GM19372 (cell line): ENCODE measurements at regions not wholly inside any gene's neighbourhood (a gene's known extent, or its start where the extent isn't known, plus 50 kb on each side); places are given as distances from the start of the nearest gene placed in this dataset.
"Not testable (repeated sequence)": the region's sequence is repeated elsewhere in the genome, so short reads cannot be mapped to it uniquely, and the experiment has no call there.

Experiments used
- ATAC-seq: cut with Tn5 transposase; IDR thresholded peaks from one replicate; pipeline ENCODE4 v1.9.1; 2021; ENCODE audit warnings: mild to moderate bottlenecking, low read depth, moderate library complexity; ENCODE audit not compliant: unreplicated experiment

- no peak for ATAC-seq
Measured at GRCh38 chr10:22825841-22826240, 102.0 kb upstream of the ARMC3 start.

- ATAC-seq = no peak
Measured at GRCh38 chr10:22824984-22825383, 102.9 kb upstream of the ARMC3 start.

- ATAC-seq = no peak
Measured at GRCh38 chr10:22824520-22824919, 103.3 kb upstream of the ARMC3 start.

GRCh38 chr10:22823109-22823508 is 104.7 kb upstream of the ARMC3 start:
- no peak for ATAC-seq

- not testable (repeated sequence) for ATAC-seq
Measured at GRCh38 chr10:22821921-22822320, 105.9 kb upstream of the ARMC3 start.

- ATAC-seq = no peak
Measured at GRCh38 chr10:22821501-22821900, 106.4 kb upstream of the ARMC3 start.

GRCh38 chr10:22816298-22816653 is 101.9 kb upstream of the PIP4K2A start:
- ATAC-seq = no peak

- ATAC-seq = no peak
Measured at GRCh38 chr10:22810643-22811465, 96.5 kb upstream of the PIP4K2A start.

- no peak for ATAC-seq
Measured at GRCh38 chr10:22807238-22807637, 92.9 kb upstream of the PIP4K2A start.

- no peak for ATAC-seq
Measured at GRCh38 chr10:22805304-22805703, 90.9 kb upstream of the PIP4K2A start.

- no peak for ATAC-seq
Measured at GRCh38 chr10:22803261-22803885, 89.0 kb upstream of the PIP4K2A start.

- no peak for ATAC-seq
Measured at GRCh38 chr10:22801785-22802184, 87.4 kb upstream of the PIP4K2A start.

GRCh38 chr10:22797796-22798195 is 83.4 kb upstream of the PIP4K2A start:
- not testable (repeated sequence) for ATAC-seq

GRCh38 chr10:22795546-22795945 is 81.2 kb upstream of the PIP4K2A start:
- no peak for ATAC-seq

GRCh38 chr10:22792161-22792560 is 77.8 kb upstream of the PIP4K2A start:
- no peak for ATAC-seq

- no peak for ATAC-seq
Measured at GRCh38 chr10:22791665-22792064, 77.3 kb upstream of the PIP4K2A start.

GRCh38 chr10:22784668-22785067 is 70.3 kb upstream of the PIP4K2A start:
- ATAC-seq = no peak

GRCh38 chr10:22783807-22784206 is 69.4 kb upstream of the PIP4K2A start:
- ATAC-seq = no peak

GRCh38 chr10:22780474-22780885 is 66.1 kb upstream of the PIP4K2A start:
- ATAC-seq = no peak

GRCh38 chr10:22779331-22780019 is 65.1 kb upstream of the PIP4K2A start:
- ATAC-seq = no peak

- ATAC-seq = no peak
Measured at GRCh38 chr10:22774102-22774501, 59.7 kb upstream of the PIP4K2A start.
